C4-2B (cell line): ENCODE measurements at regions not wholly inside any gene's neighbourhood (a gene's known extent, or its start where the extent isn't known, plus 50 kb on each side); places are given as distances from the start of the nearest gene placed in this dataset.

Source experiments
- ZFX ChIP-seq: fragments of 450-650 bp; IDR thresholded peaks from 2 replicates; pipeline ENCODE4 v1.6.1; 2017
- TF ChIP-seq, protein P1 (sequence below): fragments of 450-650 bp; conservative IDR thresholded peaks from 2 replicates; pipeline ENCODE4 v1.5.1; 2017; ENCODE audit warnings: mild to moderate bottlenecking

DNA sequence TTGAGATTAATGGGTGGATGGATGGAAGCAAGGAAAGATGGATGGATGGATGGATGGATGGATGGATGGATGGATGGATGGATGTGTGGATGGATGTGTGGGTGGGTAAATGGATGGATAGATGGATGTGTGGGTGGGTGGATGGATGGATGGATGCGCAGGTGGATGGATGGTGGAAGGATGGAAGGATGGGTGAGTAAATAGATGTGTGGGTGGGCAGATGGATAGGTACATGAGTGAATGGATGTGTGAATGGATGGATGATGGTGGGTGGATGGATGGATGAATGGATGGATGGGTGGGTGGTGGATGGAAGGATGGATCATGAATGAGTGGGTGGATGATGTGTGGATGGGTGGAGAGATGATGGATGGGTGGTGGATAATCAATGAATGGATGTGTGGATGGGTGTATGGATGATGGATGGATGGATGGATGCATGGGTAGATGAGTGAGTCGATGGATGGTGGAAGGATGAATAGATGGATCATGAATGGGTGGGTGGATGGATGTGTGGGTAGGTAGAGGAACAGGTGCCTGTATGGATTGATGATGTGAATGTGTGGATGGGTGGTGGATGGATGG is 375.2 kb downstream of the BRD1 start:
- TF ChIP-seq, protein P1, sequence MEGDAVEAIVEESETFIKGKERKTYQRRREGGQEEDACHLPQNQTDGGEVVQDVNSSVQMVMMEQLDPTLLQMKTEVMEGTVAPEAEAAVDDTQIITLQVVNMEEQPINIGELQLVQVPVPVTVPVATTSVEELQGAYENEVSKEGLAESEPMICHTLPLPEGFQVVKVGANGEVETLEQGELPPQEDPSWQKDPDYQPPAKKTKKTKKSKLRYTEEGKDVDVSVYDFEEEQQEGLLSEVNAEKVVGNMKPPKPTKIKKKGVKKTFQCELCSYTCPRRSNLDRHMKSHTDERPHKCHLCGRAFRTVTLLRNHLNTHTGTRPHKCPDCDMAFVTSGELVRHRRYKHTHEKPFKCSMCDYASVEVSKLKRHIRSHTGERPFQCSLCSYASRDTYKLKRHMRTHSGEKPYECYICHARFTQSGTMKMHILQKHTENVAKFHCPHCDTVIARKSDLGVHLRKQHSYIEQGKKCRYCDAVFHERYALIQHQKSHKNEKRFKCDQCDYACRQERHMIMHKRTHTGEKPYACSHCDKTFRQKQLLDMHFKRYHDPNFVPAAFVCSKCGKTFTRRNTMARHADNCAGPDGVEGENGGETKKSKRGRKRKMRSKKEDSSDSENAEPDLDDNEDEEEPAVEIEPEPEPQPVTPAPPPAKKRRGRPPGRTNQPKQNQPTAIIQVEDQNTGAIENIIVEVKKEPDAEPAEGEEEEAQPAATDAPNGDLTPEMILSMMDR = no peak
- TF ChIP-seq ZFX = no peak
